GM19324 (cell line): ENCODE measurements at regions not wholly inside any gene's neighbourhood (a gene's known extent, or its start where the extent isn't known, plus 50 kb on each side); places are given as distances from the start of the nearest gene placed in this dataset.

Experiments
- ATAC-seq: cut with Tn5 transposase; IDR thresholded peaks from one replicate; pipeline ENCODE4 v1.9.1; 2021; ENCODE audit warnings: mild to moderate bottlenecking, moderate library complexity; ENCODE audit not compliant: unreplicated experiment, low FRiP score

GRCh38 chr1:200354243-200354642 lies 55.6 kb downstream of the ZNF281 start:
- ATAC-seq = no peak

GRCh38 chr1:200353232-200353631 lies 56.6 kb downstream of the ZNF281 start:
- ATAC-seq = no peak

DNA sequence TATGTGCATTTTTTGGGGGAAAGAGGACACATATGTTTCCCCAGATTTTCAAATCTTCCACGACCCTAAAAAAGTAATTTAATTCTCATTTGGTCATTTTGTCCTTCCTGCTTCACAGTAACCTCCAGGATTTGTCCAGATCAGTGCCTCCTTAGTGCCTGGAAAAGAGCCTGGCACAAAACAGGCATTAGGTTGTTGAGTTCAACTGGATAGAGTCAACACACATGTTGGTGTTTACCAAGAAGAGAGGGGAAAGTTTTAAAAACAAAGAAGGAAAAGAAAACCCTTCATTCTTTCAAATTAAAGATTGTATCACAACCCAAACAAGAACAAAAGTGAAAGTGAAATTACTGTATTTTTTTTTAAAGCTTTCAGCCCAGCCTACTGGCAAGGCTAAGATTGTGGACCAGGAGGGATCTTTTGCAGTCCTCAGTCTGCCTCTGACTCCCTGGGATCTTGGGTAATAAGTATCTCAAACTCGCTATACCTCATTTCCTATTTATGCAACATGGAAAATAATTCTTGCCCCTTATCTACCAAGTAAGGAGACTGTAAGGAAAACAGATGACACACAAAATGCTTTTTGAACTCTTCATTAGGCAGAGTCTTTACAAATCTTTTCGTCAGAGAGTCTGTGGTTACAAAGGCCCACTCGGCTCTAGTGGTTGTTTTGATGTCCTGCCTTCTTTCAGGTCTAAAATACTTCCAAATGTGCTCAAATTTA lies 57.8 kb downstream of the ZNF281 start:
- peak; percentile 57 for ATAC-seq

DNA sequence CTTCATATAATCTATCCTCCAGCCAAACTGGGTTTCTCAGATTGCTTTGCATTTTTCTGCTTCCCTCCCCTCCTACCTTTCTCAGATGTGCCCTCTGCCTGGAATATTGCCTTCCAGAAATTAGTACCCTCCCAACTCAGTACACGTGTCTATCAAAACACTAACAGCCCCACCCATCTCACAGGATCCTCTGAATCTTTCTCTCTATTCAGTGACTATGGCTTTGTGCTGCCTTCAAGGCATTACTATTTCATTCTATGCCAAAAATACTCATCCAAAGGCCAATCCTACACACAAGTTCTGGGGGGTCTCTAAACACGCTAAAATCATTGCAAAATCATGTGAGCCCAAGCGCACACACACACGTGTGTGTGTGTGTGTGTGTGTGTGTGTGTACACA lies 58.4 kb downstream of the ZNF281 start:
- ATAC-seq = no peak

DNA sequence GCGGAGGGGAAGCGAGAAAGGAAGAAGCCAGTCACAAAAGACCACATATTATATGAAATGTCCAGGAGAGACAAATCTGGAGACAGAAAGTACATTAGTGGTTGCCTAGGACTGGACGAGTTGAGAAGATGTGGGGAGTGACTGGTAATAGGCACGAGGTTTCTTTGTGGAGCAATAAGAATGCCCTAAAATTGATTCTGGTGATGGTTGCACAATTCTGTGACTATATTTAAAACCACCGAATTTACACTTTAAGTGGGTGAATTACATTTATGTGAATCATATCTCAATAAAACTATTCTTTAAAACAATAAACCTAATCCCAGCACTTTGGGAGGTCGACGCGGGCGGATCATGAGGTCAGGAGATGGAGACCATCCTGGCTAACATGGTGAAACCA lies 63.1 kb downstream of the ZNF281 start:
- ATAC-seq = no peak

DNA sequence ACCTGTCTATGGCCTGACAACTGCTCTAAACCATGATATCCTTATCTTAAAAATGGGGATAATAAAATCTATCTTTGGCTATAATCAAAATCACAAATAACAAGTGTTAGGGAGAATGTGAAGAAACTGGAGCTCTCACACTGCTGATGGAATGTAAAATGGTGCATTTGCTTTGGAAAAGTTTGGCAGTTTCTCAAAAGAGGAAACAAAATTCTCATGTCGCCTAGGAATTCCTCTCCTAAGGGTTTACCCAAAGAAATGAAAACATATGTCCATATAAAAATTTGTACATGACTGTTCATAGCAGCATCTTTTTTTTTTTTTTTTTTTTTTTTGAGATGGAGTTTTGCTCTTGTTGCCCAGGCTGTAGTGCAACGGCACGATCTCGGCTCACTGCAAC lies 64.3 kb downstream of the ZNF281 start:
- ATAC-seq = no peak

DNA sequence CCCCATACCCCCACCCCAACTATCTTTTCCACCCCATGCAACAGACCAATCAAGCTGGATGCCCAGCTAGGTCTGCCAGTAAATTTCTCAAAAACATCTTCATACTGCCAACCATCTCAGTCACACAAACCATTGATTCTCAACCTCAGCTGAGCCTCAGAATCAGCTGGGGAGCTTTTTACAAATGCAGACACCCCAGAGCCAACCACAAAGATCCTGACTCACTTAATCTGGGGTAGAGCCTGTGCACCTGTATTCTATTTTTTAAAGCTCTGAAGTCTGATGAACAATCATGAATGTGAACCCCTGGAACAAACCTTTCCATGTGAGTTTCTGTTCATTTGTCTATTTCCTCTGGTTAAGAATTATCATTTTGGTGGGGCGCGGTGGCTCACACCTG lies 66.0 kb downstream of the ZNF281 start:
- ATAC-seq = no peak

GRCh38 chr1:200342511-200343311 lies 67.1 kb downstream of the ZNF281 start:
- no peak for ATAC-seq

DNA sequence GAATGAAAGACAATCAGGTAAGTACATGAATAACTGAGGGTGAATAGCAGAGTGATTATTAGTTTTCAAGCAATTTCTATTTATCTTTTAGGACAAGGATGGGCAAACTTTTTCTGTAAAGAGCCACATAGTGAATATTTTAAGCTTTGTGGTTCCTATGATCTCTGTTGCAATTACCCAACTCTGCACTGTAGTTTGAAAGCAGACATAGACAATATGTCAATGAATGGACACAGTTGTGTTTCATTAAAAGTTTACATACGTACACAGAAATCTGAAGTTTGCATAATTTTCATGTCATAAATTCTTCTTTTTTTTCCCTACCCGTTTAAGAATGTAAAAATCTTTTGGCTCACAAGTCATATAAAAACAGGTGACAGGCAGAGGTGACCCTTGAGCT lies 71.4 kb downstream of the ZNF281 start:
- ATAC-seq = no peak

GRCh38 chr1:200337831-200338230 lies 72.0 kb downstream of the ZNF281 start:
- ATAC-seq = no peak

- ATAC-seq = no peak
Measured at GRCh38 chr1:200337410-200337809, 72.4 kb downstream of the ZNF281 start.

- ATAC-seq = no peak
Measured at GRCh38 chr1:200336901-200337391, 72.9 kb downstream of the ZNF281 start.

DNA sequence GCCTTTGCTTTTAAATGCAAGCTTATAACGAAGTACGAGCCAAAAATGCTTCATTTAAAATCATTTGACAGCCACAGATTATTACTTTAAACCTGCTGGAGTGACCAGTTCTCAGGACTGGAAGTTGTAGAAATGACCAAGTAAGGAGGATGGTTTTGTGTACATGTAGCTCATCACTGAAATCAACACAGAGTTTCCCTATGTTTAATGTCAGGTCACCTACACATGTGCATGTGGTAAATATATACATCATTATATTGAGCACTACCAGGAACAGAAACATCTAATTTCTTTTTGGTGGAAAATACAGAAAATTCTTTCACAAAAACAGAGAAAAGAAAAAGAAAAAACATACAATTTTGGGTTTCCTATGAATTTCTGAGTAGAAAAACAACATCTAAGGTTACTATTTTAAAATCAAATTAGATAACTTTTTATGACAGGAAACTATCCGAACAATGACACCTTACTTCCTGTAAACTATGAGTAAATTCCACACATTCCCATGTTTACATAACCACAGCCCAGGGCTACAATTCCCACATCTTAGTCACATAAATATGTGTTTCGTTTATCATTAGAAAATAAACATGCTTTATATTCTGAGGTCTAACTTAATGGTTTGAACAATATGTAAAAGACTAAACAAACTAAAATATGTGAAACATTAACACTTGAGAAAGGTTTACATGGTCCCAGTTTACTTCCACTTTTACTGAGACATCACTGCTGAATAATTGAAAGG lies 73.6 kb downstream of the ZNF281 start:
- no peak for ATAC-seq

- no peak for ATAC-seq
Measured at GRCh38 chr1:200334661-200335256, 75.1 kb downstream of the ZNF281 start.

DNA sequence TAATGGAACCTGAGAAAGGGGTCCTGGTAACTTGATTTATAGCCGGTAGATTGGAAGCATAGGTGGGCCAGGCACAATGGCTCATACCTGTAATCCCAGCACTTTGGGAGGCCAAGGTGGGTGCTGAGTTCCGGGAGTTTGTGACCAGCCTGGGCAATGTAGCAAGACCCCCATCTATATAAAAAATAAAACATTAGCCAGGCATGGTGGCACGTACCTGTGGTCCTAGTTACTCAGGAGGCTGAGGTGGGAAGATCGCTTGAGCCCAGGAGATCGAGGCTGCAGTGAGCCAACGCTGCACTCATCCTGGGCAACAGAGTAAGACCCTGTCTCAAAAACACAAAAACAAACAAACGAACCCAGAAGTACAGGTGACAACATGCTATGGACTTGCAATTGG lies 76.5 kb downstream of the ZNF281 start:
- ATAC-seq = no peak

GRCh38 chr1:200332716-200333115 lies 77.1 kb downstream of the ZNF281 start:
- ATAC-seq = no peak

DNA sequence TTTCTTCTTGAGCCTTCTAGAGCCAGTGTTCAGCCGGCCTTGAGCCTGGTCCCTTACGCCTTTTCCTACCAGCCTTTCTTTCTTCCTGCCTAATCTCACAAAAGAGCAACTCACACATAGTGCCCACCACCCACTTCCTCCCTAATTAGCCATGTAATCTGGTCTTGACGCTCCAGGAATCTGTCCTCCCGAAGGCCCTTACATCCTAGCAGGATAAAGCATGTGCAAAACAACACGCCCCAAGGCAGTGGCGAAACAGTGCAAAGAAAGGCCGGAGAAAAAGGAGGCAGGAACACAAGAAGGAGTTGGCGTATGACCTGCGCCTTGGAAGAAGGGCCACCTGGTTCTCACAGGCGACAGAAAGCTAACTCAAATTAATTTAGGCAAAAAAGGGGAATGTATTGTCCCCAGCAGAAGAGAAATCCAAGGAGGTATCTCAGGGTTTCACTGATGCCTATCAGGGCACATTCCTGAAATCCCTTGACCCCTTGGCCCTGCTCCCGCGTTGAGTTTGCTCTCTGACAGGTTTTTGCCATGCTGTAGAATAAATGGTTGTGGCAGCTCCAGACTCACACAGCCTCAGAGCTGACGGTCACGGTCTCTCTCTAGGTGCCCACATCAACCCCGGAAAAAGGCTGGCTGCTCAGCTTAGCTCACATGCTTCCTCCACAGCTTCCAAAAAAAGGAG lies 79.0 kb downstream of the ZNF281 start:
- no peak for ATAC-seq

- ATAC-seq = no peak
Measured at GRCh38 chr1:200329208-200329882, 80.5 kb downstream of the ZNF281 start.

GRCh38 chr1:200328379-200328778 lies 81.5 kb downstream of the ZNF281 start:
- ATAC-seq = no peak
